GM12892 (cell line): ENCODE measurements at regions not wholly inside any gene's neighbourhood (a gene's known extent, or its start where the extent isn't known, plus 50 kb on each side); places are given as distances from the start of the nearest gene placed in this dataset.

Experiments used
- POLR2A ChIP-seq: IDR thresholded peaks from 2 replicates; pipeline ENCODE4 v1.6.1; 2011; ENCODE audit warnings: low read depth, low read length, control low read depth
- POLR2AphosphoS5 ChIP-seq: IDR thresholded peaks from 2 replicates; pipeline ENCODE4 v1.6.1; 2011; ENCODE audit warnings: low read depth, low read length, control low read depth

DNA sequence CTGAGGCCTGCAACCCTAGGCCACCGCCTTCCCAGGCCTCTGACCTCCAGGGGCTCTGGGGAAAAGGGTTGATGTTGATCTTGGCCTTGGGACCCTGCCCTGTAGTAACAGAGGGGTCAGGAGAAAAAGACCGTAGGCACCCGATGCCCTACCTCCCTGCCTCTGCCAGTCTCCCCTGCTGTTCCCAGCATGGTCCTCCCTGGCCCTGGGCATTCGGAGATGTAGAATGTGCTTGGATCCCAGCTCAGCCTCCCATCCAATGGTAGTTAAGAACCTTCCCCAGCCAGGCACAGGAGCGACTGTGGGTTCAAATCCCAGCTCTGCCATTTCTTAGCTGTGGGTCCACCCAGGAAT lies 72.0 kb upstream of the TARDBP start:
- TF ChIP-seq POLR2A (no peak), POLR2AphosphoS5 (no peak)
